Fibroblast of pulmonary artery (primary cell): ENCODE measurements at regions not wholly inside any gene's neighbourhood (a gene's known extent, or its start where the extent isn't known, plus 50 kb on each side); places are given as distances from the start of the nearest gene placed in this dataset.

Experiments used
- DNase-seq: peaks from one replicate; pipeline ENCODE4 v3.0.0-alpha.2; 2010; ENCODE audit warnings: low read depth
- H3K4me3 ChIP-seq: replicated peaks from 2 replicates; pipeline ENCODE4 v1.5.1; 2011; ENCODE audit warnings: low read depth, mild to moderate bottlenecking, control low read depth, low read length, moderate library complexity
- CTCF ChIP-seq: IDR thresholded peaks from 2 replicates; pipeline ENCODE4 v1.5.1; 2011; ENCODE audit warnings: mild to moderate bottlenecking, control low read depth, low read length, inconsistent platforms; ENCODE audit errors: missing control alignments

- no peak for DNase-seq
- TF ChIP-seq CTCF = no peak
- H3K4me3 ChIP-seq = no peak overlapping the region
These were observed 1417.4 kb downstream of the TBC1D22A start for GRCh38 chr22:48179571-48180546.

- no peak overlapping the region for H3K4me3 ChIP-seq
- TF ChIP-seq CTCF = no peak
- no peak for DNase-seq
These were observed 1416.1 kb downstream of the TBC1D22A start for GRCh38 chr22:48178536-48178935.

- no peak for TF ChIP-seq CTCF
- no peak for DNase-seq
These were observed 1415.2 kb downstream of the TBC1D22A start for GRCh38 chr22:48177631-48178030.

GRCh38 chr22:48175721-48176120, 1413.3 kb downstream of the TBC1D22A start:
- no peak for DNase-seq
- no peak for TF ChIP-seq CTCF
- no peak overlapping the region for H3K4me3 ChIP-seq

More at GRCh38 chr22:48177631-48178030, 1415.2 kb downstream of the TBC1D22A start:
- no peak overlapping the region for H3K4me3 ChIP-seq

GRCh38 chr22:48173773-48174160, 1411.3 kb downstream of the TBC1D22A start:
- no peak for TF ChIP-seq CTCF
- DNase-seq = no peak
- H3K4me3 ChIP-seq = no peak overlapping the region

GRCh38 chr22:48173061-48173772, 1410.8 kb downstream of the TBC1D22A start:
- H3K4me3 ChIP-seq = no peak overlapping the region

More at GRCh38 chr22:48173061-48173772, 1410.8 kb downstream of the TBC1D22A start:
- no peak for TF ChIP-seq CTCF
- no peak for DNase-seq
